ENCODE measurements at regions not wholly inside any gene's neighbourhood (a gene's known extent, or its start where the extent isn't known, plus 50 kb on each side); places are given as distances from the start of the nearest gene placed in this dataset.

DNA sequence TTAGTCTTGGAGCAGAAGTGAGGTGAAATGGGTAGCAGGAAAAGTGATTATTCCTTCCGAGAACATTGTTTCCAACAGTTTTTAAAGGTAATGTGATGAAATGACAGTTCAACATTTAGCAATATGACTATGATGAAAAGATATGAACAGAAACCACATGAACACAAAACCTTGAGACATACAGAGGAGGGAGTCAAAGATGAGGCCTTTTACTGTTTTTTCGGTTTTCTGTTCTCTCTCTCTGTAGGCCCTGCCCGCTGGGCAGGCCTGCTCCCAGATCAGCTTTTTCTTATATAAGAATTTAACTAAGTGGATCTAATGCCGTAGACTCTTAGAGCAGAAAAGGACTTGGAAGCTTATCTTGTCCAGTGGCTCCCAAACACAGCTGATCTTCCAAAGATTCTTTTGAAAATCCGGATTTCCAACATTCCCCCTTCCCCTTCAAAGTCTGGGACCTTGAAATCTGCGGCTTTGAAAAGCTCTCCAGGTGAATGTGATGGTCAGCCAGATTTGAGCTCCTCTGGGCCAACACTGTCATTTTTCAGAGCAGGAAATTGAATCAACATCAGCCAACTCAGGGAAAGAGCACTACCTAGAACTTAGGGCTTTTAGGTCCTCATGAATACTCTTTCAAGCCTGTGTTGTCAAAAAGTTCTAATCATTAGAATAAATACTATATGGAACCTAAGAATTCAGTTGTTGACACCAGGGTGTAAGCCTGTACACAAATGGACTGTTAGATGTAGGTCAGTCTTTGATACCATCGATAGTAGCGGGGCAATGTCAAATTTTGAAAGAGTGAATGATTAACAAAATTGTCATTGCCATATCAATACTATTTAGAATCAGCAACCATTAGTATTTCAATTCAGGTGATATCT, 372.7 kb downstream of the SHQ1 start:
- TF ChIP-seq YY1 (IDR thresholded peaks at IDR 0.05; ENCODE audit: low read depth), result no peak
- TF ChIP-seq ELF1 (IDR thresholded peaks at IDR 0.05), result no peak
- TF ChIP-seq MEF2A (IDR thresholded peaks at IDR 0.05; ENCODE audit: borderline replicate concordance, low read depth), result no peak
- TF ChIP-seq MXI1 (IDR thresholded peaks at IDR 0.05; ENCODE audit: low read depth, low read length), result no peak
- TF ChIP-seq, protein P1, sequence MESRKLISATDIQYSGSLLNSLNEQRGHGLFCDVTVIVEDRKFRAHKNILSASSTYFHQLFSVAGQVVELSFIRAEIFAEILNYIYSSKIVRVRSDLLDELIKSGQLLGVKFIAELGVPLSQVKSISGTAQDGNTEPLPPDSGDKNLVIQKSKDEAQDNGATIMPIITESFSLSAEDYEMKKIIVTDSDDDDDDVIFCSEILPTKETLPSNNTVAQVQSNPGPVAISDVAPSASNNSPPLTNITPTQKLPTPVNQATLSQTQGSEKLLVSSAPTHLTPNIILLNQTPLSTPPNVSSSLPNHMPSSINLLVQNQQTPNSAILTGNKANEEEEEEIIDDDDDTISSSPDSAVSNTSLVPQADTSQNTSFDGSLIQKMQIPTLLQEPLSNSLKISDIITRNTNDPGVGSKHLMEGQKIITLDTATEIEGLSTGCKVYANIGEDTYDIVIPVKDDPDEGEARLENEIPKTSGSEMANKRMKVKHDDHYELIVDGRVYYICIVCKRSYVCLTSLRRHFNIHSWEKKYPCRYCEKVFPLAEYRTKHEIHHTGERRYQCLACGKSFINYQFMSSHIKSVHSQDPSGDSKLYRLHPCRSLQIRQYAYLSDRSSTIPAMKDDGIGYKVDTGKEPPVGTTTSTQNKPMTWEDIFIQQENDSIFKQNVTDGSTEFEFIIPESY (IDR thresholded peaks at IDR 0.05; ENCODE audit: borderline replicate concordance, low read depth), result no peak
- Histone ChIP-seq H4K20me1 (ENCODE audit: insufficient read depth) (no peaks in the 10 kb centered on the region), H3K4me3 (ENCODE audit: low read depth in 2 of 2, low read length in 1 of 2) (no peak overlapping the region), H3K4me1 (ENCODE audit: control insufficient read depth in 1 of 2, insufficient read depth in 2 of 2, low read depth in 1 of 2, low read length in 1 of 2) (no peaks in the 10 kb centered on the region; a peak in 1 of 4 replicates), H3K9me3 (no peaks in the 10 kb centered on the region), H3K27me3 (ENCODE audit: insufficient read depth) (no peaks in the 10 kb centered on the region), H3K9me2 (no peaks in the 10 kb centered on the region), H3K27ac (ENCODE audit: low read depth in 2 of 2, low read length in 1 of 2) (no peak overlapping the region), H2AFZ (ENCODE audit: low read depth) (no peak overlapping the region), H3K4me2 (no peak overlapping the region), H3K9ac (no peak overlapping the region), H3K79me2 (ENCODE audit: insufficient read depth) (no peaks in the 10 kb centered on the region), H3K36me3 (replicated peaks in 1 of 2; ENCODE audit: control insufficient read depth in 1 of 2, insufficient read depth in 2 of 2, low read length in 1 of 2) (no peaks in the 10 kb centered on the region), H3F3A (replicated peaks; ENCODE audit: insufficient read depth) (no peaks in the 10 kb centered on the region)
- CTCF ChIA-PET, result interaction anchor here (0.8 kb wide), 1 partner anchor 337 kb away, joined by 3 read pairs; no protein-coding TSS in a partner anchor
- DNase-seq, result no peak
- POLR2A ChIA-PET, result no interaction called here
- 70% methylated on average over 8 of the region's 8 CpGs for WGBS (ENCODE audit: low lambda C conversion rate)

DNA sequence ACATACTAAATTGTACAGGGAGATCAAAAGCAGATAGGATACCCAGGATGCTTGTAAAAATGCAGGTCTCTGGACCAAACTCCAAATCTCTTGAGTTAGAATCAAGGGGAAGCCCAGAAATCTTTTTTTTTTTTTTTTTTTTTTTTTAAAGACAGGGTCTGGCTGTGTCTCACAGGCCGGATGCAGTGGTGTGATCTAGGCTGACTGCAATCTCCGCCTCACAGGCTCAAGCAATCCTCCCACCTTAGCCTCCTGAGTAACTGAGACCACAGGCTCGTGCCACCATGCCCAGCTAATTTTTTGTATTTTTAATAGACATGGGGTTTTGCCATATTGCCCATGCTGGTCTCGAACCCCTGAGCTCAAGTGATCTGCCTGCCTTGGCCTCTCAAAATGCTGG, 373.5 kb downstream of the SHQ1 start:
- Histone ChIP-seq H3K9me2 (no peaks in the 10 kb centered on the region), H3K27ac (ENCODE audit: low read depth in 2 of 2, low read length in 1 of 2) (no peak overlapping the region), H3K79me2 (ENCODE audit: insufficient read depth) (no peaks in the 10 kb centered on the region), H2AFZ (ENCODE audit: low read depth) (no peak overlapping the region), H3K27me3 (ENCODE audit: insufficient read depth) (no peaks in the 10 kb centered on the region), H3F3A (replicated peaks; ENCODE audit: insufficient read depth) (no peaks in the 10 kb centered on the region), H3K9me3 (no peaks in the 10 kb centered on the region), H3K4me3 (ENCODE audit: low read depth in 2 of 2, low read length in 1 of 2) (no peak overlapping the region), H3K36me3 (replicated peaks in 1 of 2; ENCODE audit: control insufficient read depth in 1 of 2, insufficient read depth in 2 of 2, low read length in 1 of 2) (no peaks in the 10 kb centered on the region), H3K4me1 (ENCODE audit: control insufficient read depth in 1 of 2, insufficient read depth in 2 of 2, low read depth in 1 of 2, low read length in 1 of 2) (no peaks in the 10 kb centered on the region; a peak in 1 of 4 replicates), H3K9ac (no peak overlapping the region), H3K4me2 (no peak overlapping the region), H4K20me1 (ENCODE audit: insufficient read depth) (no peaks in the 10 kb centered on the region)
- ChIA-PET POLR2A (no interaction called here), CTCF (interaction anchor here (0.8 kb wide), 1 partner anchor 337 kb away, joined by 3 read pairs; no protein-coding TSS in a partner anchor)
- DNase-seq, result no peak
- 52% methylated on average over 4 of the region's 4 CpGs for WGBS (ENCODE audit: low lambda C conversion rate)
- TF ChIP-seq, protein P2, sequence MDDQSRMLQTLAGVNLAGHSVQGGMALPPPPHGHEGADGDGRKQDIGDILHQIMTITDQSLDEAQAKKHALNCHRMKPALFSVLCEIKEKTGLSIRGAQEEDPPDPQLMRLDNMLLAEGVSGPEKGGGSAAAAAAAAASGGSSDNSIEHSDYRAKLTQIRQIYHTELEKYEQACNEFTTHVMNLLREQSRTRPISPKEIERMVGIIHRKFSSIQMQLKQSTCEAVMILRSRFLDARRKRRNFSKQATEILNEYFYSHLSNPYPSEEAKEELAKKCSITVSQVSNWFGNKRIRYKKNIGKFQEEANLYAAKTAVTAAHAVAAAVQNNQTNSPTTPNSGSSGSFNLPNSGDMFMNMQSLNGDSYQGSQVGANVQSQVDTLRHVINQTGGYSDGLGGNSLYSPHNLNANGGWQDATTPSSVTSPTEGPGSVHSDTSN (IDR thresholded peaks at IDR 0.05), result no peak
- TF ChIP-seq FOSL2 (IDR thresholded peaks at IDR 0.05; ENCODE audit: borderline replicate concordance, low read depth) (no peak), TAF1 (IDR thresholded peaks at IDR 0.05; ENCODE audit: borderline replicate concordance, low read depth, low read length) (no peak), MEF2A (IDR thresholded peaks at IDR 0.05; ENCODE audit: borderline replicate concordance, low read depth) (no peak), GATA2 (CRISPR knock-in tag; IDR thresholded peaks at IDR 0.05) (no peak), NRF1 (IDR thresholded peaks at IDR 0.05; ENCODE audit: low read depth, low read length) (no peak), RCOR1 (IDR thresholded peaks at IDR 0.05; ENCODE audit: low read length) (no peak), CHD2 (IDR thresholded peaks at IDR 0.05; ENCODE audit: low read length, partially characterized antibody) (no peak), TCF12 (IDR thresholded peaks at IDR 0.05) (no peak), GABPA (IDR thresholded peaks at IDR 0.05; ENCODE audit: low read depth) (no peak), TEAD4 (IDR thresholded peaks at IDR 0.05; ENCODE audit: borderline replicate concordance, insufficient read depth) (no peak), EP300 (IDR thresholded peaks at IDR 0.05; ENCODE audit: borderline replicate concordance in 1 of 2, low read depth in 1 of 2, low read length in 1 of 2) (no peak), RXRA (IDR thresholded peaks at IDR 0.05; ENCODE audit: borderline replicate concordance, low read depth) (no peak), RFX5 (IDR thresholded peaks at IDR 0.05; ENCODE audit: low read length) (no peak), FOXM1 (IDR thresholded peaks at IDR 0.05; ENCODE audit: low read depth) (no peak)
- TF ChIP-seq, protein P1 (IDR thresholded peaks at IDR 0.05; ENCODE audit: borderline replicate concordance, low read depth), result no peak
- TF ChIP-seq, protein P3, sequence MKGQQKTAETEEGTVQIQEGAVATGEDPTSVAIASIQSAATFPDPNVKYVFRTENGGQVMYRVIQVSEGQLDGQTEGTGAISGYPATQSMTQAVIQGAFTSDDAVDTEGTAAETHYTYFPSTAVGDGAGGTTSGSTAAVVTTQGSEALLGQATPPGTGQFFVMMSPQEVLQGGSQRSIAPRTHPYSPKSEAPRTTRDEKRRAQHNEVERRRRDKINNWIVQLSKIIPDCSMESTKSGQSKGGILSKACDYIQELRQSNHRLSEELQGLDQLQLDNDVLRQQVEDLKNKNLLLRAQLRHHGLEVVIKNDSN (IDR thresholded peaks at IDR 0.05; ENCODE audit: borderline replicate concordance, low read depth), result no peak
